Stimulated activated CD8-positive, alpha-beta memory T cell treated with anti-CD3 and anti-CD28 coated beads, Interleukin-4, amount 100 ng/mL, for 48 hours (primary cell): ENCODE measurements at regions not wholly inside any gene's neighbourhood (a gene's known extent, or its start where the extent isn't known, plus 50 kb on each side); places are given as distances from the start of the nearest gene placed in this dataset.
"Not testable (repeated sequence)": the region's sequence is repeated elsewhere in the genome, so short reads cannot be mapped to it uniquely, and the experiment has no call there.

Source experiments
- DNase-seq: peaks from one replicate; pipeline ENCODE4 v3.0.0-alpha.2; 2020

DNA sequence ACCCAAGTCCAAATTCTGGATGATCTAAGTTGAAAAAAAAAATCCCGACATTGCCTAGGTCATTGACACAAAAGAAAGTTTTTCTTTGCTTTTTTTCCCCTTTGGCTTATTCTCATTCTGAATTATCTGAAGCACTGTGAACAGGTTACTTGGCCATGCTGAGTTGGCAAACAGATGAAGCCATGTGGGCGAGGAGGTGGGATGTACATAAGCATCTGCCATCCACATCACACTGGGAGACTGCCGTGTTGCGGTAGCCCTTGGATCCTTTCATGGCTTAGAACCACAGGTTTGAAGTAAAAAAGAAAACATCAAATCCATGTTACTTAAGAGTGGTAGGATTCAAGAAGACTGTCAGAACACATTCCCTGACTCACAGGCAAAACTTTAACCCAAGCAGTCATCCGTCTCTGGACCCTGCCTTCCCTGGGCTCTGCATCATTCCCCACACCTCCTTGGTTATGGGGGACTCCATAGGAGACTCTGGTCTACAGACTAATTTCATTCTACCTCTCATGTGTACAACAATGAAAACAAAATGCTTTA lies 242.5 kb upstream of the SERP2 start:
- no peak for DNase-seq

DNA sequence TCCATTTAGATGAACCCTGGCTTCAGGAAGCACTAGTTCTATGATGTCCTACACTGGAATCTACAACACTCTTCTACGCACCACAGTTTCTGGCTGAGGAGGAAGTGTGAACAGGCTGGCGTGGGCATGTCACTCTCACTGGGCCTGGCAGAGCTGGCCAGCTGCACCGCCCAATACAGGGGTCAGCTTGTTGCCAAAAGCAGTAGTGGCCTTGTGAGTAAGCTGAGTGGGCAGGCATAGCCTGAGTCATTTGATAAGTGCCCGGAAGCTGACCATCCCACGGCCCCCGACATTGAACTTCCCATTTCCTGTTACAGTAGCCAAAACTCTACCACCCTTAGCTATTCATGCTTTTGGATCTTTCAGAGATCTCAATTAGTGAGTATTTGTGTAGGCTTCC lies 240.9 kb upstream of the SERP2 start:
- no peak for DNase-seq

DNA sequence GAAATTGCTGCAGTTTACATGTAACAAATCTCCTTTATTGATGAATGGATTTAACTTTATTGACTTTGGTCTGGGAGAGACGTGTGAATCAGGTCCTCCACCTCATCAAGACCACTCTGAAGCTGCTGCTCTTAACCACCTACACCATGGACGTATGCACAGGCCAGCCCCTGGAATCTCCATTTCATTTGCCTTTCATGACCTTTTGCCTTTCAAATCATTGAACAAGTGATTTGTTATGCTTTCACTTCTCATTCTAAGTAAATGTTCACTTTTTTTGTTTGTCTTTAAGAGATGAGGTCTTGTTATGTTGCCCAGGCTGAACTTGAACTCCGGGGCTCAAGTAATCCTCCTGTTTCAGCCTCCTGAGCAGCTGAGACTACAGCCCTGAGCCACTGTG lies 240.0 kb upstream of the SERP2 start:
- DNase-seq, result no peak

DNA sequence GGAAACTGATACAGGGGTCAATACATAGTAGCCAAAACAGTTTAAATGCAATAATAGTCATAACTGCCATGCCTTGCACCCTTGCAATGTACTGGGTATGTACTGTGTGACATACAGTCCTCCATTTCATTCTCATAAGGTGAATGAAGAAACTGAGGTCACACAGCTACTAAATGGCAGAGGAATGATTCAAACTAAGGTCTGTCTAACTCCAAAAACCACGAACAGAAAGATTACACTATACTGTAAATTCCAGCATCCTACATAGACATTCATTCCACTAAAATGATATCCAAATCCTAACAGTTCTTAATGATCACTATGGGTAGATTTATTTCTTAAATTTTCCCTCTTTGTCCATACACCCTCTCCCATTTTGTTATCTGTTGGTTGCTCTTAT lies 238.1 kb upstream of the SERP2 start:
- no peak for DNase-seq

DNA sequence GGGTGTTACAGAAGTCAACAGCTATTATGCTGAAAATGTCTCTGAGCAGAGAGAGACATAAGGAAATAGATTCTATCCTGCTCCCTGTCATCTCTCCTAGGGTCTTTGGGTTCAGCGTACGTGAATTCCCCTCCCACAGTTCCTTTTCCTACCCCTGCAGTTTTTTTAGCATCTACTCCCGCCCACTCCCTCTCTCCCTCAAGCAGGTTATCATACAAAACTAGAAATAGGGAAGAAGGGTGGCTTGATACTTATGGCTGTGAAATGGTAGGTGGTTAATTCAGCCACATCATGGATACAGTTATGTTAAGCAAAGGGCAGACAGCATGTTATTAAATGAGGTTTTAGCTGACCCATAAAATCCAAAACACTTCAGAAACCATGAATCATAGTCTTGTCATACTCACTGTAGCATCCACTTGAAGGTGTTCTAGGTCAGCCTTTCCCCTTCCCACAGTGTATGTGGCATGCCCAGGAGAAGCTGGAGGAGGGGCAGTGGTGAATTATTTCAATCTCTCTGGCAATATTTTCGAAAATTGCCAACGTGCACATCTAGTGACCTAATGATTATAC lies 236.8 kb upstream of the SERP2 start:
- DNase-seq, result no peak

DNA sequence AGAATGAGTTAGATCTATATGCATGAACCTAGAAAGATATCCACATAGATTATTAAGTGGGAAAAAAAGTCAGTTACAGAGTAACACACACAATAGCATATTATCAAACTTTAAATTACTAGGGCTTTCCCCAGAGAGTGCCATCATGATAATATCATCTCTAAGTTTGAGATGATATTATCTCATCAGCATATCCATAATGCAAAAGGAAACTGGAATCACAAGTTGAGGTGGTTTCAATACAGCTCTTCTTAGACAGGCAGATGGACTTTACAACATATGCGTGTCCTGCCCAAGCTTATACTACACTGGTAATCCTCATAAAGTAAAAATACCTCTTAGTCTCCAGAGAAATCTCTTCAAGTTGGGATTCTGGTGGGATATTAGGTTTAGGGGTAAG lies 236.2 kb upstream of the SERP2 start:
- no peak for DNase-seq

DNA sequence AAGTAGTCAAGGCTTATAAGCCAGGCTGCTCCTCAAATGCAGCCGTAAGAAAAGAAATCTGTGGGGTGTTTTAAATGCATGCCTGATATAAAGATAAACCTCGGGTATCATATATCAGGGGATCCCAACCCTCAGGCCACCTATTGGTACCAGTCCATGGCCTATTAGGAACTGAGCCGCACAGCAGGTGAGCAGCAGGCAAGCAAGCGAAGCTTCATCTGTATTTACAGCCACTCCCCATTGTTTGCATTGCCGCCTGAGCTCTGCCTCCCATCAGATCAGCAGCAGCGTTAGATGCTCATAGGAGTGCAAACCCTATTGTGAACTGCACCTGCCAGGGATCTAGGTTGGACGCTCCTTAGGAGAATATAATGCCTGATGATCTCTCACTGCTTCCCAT lies 233.5 kb upstream of the SERP2 start:
- DNase-seq, result no peak

DNA sequence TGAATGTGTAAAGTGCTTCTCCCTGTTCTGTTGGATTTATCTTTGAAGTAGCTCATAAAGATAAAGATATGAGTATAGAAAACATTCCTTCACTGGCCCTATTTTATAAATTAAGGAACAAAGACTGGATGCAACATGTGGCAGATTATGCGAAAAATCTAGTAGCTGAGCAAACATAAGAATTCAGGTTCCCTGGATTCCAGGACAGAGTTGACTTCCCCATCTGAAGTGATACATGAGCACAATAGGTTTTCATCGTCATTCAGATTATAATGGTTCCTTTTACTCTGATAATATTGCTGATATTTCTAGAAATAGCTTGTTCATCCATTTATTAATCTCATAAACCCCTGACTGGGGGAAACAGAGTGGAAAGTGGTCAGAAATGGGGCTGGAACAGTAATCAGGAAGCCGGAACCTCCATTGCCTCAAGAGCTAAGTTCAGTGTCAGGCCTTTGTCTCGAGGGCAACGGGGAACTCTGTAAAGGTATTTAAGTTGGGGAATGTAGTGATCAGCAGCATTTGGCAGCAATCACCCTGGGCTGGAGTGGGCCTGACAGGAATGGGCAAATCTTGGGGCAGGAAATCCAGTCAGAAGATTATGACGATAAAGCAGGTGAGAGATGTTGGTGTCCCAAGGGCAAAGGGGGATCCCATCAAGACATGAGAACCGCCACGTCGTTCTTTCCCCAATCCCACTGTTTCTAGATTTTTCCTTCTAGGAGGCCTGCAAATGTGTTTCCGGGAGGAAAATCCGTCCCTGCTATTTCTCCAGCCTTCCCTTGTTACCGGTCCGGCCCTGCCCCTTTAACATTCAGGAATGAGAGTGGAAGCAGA lies 232.5 kb upstream of the SERP2 start:
- DNase-seq, result no peak

DNA sequence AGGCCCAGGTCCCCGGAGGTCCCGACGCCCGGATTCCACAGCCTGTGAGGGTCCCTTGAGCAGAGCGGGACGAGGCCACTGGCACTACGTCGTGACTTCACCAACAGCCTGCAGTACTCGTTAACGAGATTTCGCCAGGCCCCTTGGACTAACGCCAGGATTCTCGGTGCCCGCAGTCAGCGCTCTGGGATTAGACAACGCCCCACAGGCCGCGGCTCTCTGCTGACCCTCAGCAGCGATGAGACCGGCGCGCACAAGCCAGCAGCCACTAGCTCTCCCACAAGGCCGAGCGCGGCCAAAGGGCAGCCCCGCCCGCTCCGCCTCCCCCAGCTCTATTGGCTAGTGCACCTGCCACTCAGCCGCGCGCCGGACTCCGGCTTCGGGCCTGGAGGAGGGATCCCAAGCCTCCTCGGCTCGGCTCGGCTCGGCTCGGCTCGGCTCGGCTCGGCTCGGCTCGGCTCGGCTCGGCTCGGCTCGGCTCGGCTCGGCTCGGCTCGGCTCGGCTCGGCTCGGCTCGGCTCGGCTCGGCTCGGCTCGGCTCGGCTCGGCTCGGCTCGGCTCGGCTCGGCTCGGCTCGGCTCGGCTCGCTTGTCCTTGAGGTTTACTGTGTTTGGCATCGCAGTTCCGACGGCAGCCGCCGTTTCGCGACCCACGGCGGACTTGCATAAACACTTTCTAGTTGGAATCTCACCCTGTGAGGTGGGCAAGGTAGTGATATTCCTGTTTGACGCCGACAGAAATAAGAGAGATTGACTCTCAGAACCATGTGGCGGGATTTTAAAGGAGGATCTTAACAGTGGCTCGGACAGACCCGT lies 231.7 kb upstream of the SERP2 start:
- peak; percentile 98 for DNase-seq

DNA sequence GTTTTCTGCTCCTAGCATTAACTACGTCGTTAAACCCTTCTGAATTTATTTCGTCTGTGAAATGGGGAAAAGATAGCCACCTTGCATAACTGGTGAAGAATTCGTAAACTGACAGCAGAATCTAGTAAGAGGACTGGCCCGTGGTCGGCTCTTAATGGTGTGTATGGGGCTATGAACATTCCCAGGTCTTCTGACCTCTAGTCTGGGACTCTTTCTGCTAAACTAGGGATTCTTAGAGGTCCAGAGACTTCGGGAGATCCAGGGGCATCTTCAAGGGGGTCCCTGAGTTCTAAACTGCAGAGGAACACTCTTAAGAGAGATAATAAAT lies 231.1 kb upstream of the SERP2 start:
- no peak for DNase-seq

DNA sequence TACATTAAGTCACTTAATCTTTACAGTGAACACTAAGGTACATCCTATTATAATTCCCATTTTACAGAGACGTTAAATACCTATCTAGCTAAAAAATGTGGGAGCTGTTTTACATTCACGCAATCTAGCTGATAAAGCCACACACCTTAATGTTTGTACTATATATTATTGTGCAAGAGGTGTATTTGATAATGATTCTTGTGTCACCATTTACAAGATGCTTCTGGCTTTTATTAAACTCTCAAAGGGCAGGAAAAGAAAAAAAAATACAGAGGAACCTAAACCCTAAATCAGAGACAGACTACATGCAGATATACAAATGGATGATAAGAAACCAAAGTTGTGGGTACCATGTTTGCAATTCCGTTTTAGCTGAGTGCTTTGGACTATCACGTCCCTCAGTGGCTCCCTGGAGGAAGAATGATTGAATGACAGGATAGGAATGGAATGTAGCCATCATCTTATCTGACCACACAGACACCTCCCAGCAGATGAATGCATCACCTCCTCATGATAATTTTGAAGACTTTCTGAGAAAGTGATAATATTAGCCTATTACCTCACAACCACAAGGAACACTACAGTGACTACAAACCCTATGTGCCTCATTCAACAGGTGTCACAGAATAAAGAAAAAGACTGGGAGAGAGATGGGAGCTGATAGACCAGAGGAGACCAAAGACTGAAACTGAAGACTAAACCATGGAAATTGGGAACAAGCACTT lies 230.5 kb upstream of the SERP2 start:
- DNase-seq, result no peak

DNA sequence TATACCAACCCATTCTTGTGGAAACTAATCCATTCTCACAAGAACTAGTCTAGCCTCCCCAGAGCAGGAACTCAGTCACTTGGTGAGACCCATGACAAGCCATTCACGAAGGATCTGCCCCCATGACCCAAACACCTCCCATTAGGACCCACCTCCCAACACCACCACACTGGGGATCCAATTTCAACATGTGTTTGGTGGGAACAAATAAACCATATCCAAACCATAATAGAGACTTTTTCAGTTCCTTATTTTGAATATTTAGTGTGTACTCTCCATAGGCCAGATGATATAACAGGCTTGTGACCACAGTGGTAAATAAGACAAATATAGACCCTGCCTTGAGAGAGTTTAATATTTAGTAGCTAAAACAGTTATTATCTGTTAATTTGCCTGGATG lies 227.5 kb upstream of the SERP2 start:
- DNase-seq, result no peak

DNA sequence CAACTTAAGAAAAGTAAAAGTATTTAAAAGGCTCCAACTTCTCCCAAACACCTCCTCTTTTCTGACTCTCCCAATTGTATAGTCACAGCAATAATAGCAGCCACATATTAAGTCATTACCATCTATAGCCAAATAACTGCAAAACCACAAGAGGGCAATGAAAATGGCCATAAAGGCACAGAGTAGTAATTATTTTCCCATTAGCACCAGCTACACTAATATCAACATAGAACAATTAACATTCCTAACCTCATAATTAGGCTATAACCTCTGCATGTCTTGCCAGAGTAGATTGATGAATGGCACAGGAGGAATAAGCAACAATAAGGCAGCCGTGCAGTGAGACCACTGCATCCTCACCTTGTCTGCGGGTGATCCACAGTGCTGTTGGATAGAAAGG lies 226.4 kb upstream of the SERP2 start:
- no peak for DNase-seq

DNA sequence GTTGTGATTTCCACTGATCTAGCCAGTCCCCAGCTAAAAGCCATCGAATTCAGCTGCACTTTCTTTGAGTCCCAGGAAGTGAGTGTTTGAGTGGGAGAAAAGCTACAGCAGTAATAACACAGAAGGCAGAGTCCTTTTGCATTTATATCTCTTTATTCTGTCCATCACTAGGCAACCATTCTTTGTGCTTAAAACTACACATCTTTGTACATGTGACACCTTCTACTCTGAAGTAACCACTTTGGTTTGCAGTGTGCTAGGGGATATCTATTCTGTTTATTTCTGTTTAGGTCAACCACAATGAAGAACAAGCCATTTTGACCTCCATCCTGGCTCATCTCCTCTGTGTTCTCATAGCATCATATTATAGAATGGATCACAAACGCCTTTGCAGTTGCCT lies 226.0 kb upstream of the SERP2 start:
- no peak for DNase-seq

DNA sequence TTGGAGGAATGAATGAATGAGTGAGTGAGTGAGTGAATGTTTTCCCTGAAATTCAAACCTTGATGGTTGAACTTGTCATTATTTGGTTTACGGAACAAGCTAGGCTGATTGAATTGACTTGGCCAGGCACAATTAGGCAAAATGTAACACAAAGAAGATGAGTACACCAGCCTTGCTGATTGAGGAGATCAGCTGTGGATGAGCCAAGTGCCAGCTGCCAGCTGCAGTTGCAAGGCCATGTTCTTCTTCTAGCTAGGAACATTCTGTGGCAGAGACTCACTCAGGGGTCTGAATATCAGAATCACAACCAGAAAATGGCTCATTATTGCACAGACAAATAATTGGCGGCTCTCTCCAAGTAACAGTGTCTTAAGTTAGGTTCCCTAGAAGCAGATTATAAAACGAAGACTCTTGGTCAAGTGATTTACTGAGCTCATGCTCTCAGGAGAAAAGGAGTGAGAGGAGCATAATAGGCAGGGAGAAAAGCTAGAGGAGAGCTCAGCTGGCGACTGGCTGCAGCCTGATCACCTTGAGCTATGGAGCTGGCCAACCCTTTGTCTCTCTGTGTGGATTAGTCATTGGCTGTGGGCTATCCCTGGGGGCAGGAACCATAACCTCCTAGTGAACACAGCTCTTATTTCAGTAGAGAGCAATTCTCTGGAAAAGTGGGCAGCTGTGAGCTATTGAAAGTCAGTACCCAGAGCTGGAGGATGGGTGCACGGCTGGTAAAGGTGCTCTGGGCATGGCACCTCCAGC lies 225.3 kb upstream of the SERP2 start:
- no peak for DNase-seq

DNA sequence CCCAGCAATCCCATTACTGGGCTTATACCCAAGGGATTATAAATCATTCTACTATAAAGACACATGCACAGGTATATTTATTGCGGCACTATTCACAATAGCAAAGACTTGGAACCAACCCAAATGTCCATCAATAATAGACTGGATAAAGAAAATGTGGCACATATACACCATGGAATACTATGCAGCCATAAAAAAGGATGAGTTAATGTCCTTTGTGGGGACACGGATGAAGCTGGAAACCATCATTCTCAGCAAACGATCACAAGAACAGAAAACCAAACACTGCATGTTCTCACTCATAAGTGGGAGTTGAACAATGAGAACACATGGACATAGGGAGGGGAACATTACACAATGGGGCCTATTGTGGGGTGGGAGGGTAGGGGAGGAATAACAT lies 224.4 kb upstream of the SERP2 start:
- not testable (repeated sequence) for DNase-seq

DNA sequence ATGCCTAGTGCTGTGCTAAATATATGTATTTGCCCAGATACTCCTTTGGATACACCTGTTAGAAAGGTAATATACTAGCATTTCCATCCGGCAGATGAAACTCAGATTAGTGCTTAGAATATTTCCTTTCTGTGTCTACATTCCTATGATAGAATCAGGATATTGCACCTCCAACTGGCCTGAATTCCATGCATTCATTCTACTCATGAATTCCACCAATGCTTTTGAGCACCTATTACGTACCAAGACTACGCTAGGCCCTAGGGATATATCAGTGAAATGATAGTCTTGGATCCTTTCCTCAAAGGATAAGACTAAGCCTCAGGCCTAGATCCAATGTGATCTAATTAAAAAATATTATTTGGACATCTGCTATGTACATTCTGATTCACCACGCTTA lies 223.8 kb upstream of the SERP2 start:
- DNase-seq, result no peak

DNA sequence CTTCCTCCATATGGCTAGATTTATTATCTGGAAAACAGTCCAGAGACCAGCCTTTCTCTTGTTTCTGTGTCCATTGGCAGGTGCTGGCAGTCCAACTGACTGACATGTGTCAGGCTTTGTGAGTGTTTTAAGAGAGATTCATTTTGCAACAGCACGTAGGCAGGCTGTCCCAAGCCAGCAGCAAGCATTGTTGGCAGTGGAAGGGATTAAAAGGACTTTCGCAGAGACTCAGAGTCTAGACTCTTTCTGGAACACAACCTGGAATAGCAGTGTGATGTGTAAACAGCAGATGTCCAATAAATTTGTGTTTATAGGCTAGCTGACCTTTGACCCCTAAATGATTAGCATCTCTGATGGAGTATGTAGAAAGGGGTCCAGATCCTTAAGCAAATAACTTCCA lies 222.2 kb upstream of the SERP2 start:
- DNase-seq, result no peak

DNA sequence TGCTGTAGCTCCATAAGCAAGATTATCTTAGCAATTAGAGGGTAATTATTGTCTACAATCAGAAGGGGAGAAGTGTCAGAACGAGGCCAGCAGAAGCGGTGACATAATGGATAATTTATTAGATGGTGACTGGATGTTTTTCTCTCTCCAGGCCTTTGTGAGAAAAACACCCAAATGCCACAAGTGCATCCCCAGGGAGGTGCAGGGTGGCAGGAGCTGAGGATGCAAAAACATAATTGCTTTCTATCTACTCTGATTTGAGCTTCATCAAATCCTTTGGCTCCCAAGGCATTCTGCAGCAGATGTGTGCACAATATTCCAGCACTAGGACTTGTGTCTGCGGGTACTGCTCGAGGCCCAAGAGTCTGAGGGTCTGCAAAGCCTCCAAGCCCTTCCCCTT lies 220.1 kb upstream of the SERP2 start:
- no peak for DNase-seq

DNA sequence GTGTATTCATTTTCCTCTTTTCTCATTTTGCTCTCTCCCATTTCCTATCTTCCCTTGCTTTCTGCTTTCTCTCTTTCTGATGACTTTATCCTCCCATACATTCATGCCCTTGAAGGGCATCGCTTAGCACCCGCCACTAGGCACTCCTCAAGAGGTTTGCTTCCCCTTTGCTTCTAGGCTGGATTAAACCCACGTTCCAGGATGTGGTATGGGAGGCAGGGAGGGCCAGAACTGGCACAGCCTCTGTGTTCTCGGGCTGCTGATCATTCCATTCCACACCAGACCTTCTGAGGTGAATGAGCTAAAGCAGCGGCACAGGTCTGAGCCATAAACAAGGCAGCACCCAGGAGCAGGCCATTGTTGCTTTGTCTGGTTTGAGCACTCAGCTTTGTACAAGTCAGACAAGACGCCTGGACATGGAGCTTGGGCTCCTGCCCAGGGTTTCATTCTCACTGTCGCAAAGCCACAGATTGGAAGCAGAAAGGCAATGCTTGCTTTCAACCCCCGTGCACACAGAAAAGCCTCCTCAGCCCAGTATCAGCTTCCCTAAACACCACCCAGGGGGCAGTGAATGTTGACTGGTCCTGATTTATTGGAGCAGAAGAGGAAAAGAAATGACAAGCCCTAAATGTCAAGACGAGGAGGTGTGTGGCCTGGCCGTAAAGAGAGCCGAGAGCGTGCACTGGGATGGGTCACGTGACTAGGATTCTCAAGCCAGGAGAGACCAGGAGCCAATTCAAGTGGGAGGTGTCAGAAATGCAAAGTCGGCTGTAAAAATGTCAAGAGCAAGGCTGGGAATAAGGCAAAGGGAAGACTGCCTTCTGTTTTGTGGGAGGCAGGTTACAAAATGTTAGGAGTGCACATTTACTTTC lies 218.0 kb upstream of the SERP2 start:
- DNase-seq, result no peak

DNA sequence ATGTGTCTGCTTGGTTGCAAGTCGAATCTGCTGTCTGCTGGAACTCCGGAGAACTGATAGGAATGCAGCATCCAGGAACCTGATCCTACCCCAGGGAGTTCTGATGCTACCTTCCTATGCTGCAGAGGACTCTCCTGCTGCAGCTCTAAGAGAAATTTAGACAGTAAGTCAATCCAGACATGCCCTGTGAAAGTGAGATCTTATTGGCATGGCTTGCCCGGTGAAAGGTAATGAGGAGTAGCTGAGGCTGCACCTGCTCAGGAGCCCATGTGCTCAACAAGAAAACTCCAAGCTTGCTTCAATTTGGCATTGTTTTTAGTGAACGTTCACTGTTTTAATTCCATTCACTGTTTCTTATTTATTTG lies 217.3 kb upstream of the SERP2 start:
- no peak for DNase-seq

DNA sequence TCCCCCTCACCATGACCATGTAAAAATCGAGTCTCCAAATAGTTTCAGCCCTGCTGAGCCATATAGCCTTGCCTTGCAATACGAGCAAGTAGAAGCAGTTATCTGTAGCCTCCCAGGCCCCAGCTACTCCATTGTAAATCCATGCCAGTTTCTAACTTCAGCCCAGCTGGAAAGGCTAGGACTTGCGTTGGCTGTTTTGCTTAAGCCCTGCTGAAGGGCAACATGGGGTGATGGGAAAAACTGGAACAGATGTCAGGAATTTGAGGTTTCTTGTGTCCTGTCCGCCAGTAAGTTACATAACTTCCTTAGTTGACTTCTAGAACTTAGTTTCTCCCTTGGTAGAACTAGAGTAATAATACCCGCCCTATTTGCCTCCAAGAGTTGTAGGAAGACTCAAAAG lies 216.0 kb upstream of the SERP2 start:
- no peak for DNase-seq
